OCI-LY7 (cell line): ENCODE measurements at regions not wholly inside any gene's neighbourhood (a gene's known extent, or its start where the extent isn't known, plus 50 kb on each side); places are given as distances from the start of the nearest gene placed in this dataset.
"Not testable (repeated sequence)": the region's sequence is repeated elsewhere in the genome, so short reads cannot be mapped to it uniquely, and the experiment has no call there.

Experiments used
- BruUV-seq: library from RNA; stranded (reverse); fragments of 400-500 nt; replicated peaks from 2 replicates; lab custom pipeline; 2021; lab: Mats Ljungman, UMichigan
- CTCF ChIA-PET: fragments of 300-600 bp; sonication (Branson Sonifier 250); formaldehyde crosslinking; loops from one replicate; lab custom pipeline; 2022; ENCODE audit warnings: antibody characterized with exemption; ENCODE audit not compliant: unreplicated experiment; lab: Charles Lee
- POLR2A ChIA-PET: fragments of 300-600 bp; sonication (Branson Sonifier 250); formaldehyde crosslinking; loops from one replicate; lab custom pipeline; 2022; ENCODE audit warnings: antibody characterized with exemption; lab: Charles Lee
- DNase-seq: peaks from one replicate; pipeline ENCODE4 v3.0.0-alpha.2; 2015; ENCODE audit warnings: low spot score
- H2AFZ ChIP-seq: fragments of 200-600 bp; sonication (generic), shearing (Covaris generic); 2 replicates; pipeline ENCODE4 v1.6.1; 2014; ENCODE audit warnings: mild to moderate bottlenecking, antibody characterized with exemption, low read length, moderate library complexity
- H3K27ac ChIP-seq: fragments of 200-600 bp; sonication (generic); 2 replicates; pipeline ENCODE4 v1.5.1; 2014; ENCODE audit warnings: mixed run types, low read depth, mild to moderate bottlenecking, moderate library complexity, low read length, inconsistent platforms; ENCODE audit not compliant: poor library complexity, severe bottlenecking
- H3K36me3 ChIP-seq: fragments of 200-600 bp; sonication (generic); 2 replicates; pipeline ENCODE4 v1.6.1; 2014; ENCODE audit warnings: mild to moderate bottlenecking, antibody characterized with exemption, low read length, moderate library complexity, mixed read lengths; ENCODE audit not compliant: insufficient read depth
- H3K4me1 ChIP-seq: fragments of 200-600 bp; sonication (generic); 2 replicates; pipeline ENCODE4 v1.5.1; 2014; ENCODE audit warnings: mild to moderate bottlenecking, low read length; ENCODE audit not compliant: insufficient read depth, poor library complexity, severe bottlenecking
- H3K4me2 ChIP-seq: fragments of 200-600 bp; sonication (generic); 2 replicates; pipeline ENCODE4 v1.6.1; 2014; ENCODE audit warnings: mild to moderate bottlenecking, low read length
- H3K4me3 ChIP-seq: fragments of 200-600 bp; sonication (generic); 2 replicates; pipeline ENCODE4 v1.5.1; 2014; ENCODE audit warnings: mild to moderate bottlenecking, low read depth, low read length; ENCODE audit not compliant: poor library complexity, severe bottlenecking
- H3K79me2 ChIP-seq: fragments of 200-600 bp; sonication (generic); 2 replicates; pipeline ENCODE4 v1.6.1; 2016; ENCODE audit warnings: low read depth, mild to moderate bottlenecking, low read length, moderate library complexity, mixed read lengths; ENCODE audit not compliant: insufficient read depth
- H3K9me2 ChIP-seq: fragments of 200-600 bp; sonication (generic); 2 replicates; pipeline ENCODE4 v1.6.1; 2016; ENCODE audit warnings: mild to moderate bottlenecking, low read length, mixed read lengths; ENCODE audit not compliant: insufficient read depth
- H3K9me3 ChIP-seq: fragments of 200-600 bp; sonication (generic); 2 replicates; pipeline ENCODE4 v1.6.1; 2014; ENCODE audit warnings: mild to moderate bottlenecking, mixed run types, low read length, mixed read lengths
- H4K20me1 ChIP-seq: fragments of 200-600 bp; sonication (generic); 2 replicates; pipeline ENCODE4 v1.6.1; 2014; ENCODE audit warnings: mild to moderate bottlenecking, antibody characterized with exemption, low read length, moderate library complexity, mixed read lengths; ENCODE audit not compliant: insufficient read depth
- EZH2phosphoT487 ChIP-seq: fragments of 200-600 bp; sonication (generic); IDR thresholded peaks from 2 replicates; pipeline ENCODE4 v1.6.1; 2018; ENCODE audit warnings: low read depth, borderline replicate concordance, mild to moderate bottlenecking, mixed run types, antibody characterized with exemption, low read length, moderate library complexity, mixed read lengths
- intact Hi-C: fragments of 100-400 bp; cut with micrococcal nuclease; formaldehyde crosslinking; loops from one replicate; pipeline ENCODE4 v1.10.0; 2022; ENCODE audit not compliant: unreplicated experiment
- TF ChIP-seq, protein P1 (sequence below): fragments of 200-600 bp; sonication (generic); conservative IDR thresholded peaks from 2 replicates; pipeline ENCODE4 v1.5.1; 2014; ENCODE audit warnings: mild to moderate bottlenecking, antibody characterized with exemption, low read length, moderate library complexity, mixed read lengths

- H3K4me3 ChIP-seq = no peak overlapping the region
- no peak overlapping the region for H3K27ac ChIP-seq
- no peak for TF ChIP-seq EZH2phosphoT487
- TF ChIP-seq, protein P1, sequence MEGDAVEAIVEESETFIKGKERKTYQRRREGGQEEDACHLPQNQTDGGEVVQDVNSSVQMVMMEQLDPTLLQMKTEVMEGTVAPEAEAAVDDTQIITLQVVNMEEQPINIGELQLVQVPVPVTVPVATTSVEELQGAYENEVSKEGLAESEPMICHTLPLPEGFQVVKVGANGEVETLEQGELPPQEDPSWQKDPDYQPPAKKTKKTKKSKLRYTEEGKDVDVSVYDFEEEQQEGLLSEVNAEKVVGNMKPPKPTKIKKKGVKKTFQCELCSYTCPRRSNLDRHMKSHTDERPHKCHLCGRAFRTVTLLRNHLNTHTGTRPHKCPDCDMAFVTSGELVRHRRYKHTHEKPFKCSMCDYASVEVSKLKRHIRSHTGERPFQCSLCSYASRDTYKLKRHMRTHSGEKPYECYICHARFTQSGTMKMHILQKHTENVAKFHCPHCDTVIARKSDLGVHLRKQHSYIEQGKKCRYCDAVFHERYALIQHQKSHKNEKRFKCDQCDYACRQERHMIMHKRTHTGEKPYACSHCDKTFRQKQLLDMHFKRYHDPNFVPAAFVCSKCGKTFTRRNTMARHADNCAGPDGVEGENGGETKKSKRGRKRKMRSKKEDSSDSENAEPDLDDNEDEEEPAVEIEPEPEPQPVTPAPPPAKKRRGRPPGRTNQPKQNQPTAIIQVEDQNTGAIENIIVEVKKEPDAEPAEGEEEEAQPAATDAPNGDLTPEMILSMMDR = no peak
Observed at GRCh38 chrX:1134156-1134555, 78.3 kb downstream of the CRLF2 start.

GRCh38 chrX:1126738-1127137, 85.7 kb downstream of the CRLF2 start:
- Histone ChIP-seq H3K36me3 (no peaks in the 10 kb centered on the region), H2AFZ (no peak overlapping the region), H3K79me2 (no peaks in the 10 kb centered on the region)

More at GRCh38 chrX:1134156-1134555, 78.3 kb downstream of the CRLF2 start:
- H3K9me2 ChIP-seq = no peaks in the 10 kb centered on the region
- POLR2A ChIA-PET = no interaction called here
- BruUV-seq = no TSS peak
- no peaks in the 10 kb centered on the region for H4K20me1 ChIP-seq
- no peak for DNase-seq
- H3K79me2 ChIP-seq = no peaks in the 10 kb centered on the region
- intact Hi-C loops = no loop called here
- CTCF ChIA-PET = no interaction called here
- no peaks in the 10 kb centered on the region for H3K4me1 ChIP-seq
- no peak overlapping the region for H3K4me2 ChIP-seq
- no peak overlapping the region for H2AFZ ChIP-seq
- H3K9me3 ChIP-seq = no peaks in the 10 kb centered on the region
- no peaks in the 10 kb centered on the region for H3K36me3 ChIP-seq

GRCh38 chrX:1124531-1124930, 87.9 kb downstream of the CRLF2 start:
- Histone ChIP-seq H4K20me1 (no peaks in the 10 kb centered on the region), H3K79me2 (no peaks in the 10 kb centered on the region), H3K4me1 (no peaks in the 10 kb centered on the region), H2AFZ (no peak overlapping the region), H3K4me2 (no peak overlapping the region), H3K9me2 (no peaks in the 10 kb centered on the region), H3K9me3 (no peaks in the 10 kb centered on the region), H3K27ac (no peak overlapping the region), H3K4me3 (no peak overlapping the region), H3K36me3 (no peaks in the 10 kb centered on the region)
- TF ChIP-seq EZH2phosphoT487 = no peak
- TF ChIP-seq, protein P1 = no peak
- CTCF ChIA-PET = no interaction called here
- POLR2A ChIA-PET = no interaction called here
- no TSS peak for BruUV-seq
- intact Hi-C loops = no loop called here
- DNase-seq = no peak

More at GRCh38 chrX:1126738-1127137, 85.7 kb downstream of the CRLF2 start:
- Histone ChIP-seq H3K9me3 (no peaks in the 10 kb centered on the region), H4K20me1 (no peaks in the 10 kb centered on the region), H3K4me3 (no peak overlapping the region), H3K9me2 (no peaks in the 10 kb centered on the region), H3K27ac (no peak overlapping the region), H3K4me2 (no peak overlapping the region), H3K4me1 (no peaks in the 10 kb centered on the region)
- TF ChIP-seq EZH2phosphoT487 = no peak
- TF ChIP-seq, protein P1 = no peak
- ChIA-PET CTCF (no interaction called here), POLR2A (no interaction called here)
- DNase-seq = no peak
- BruUV-seq = no TSS peak
- intact Hi-C loops = no loop called here

- H3K9me3 ChIP-seq, H3K9me2 ChIP-seq, CTCF ChIA-PET, BruUV-seq, H3K79me2 ChIP-seq, H3K4me3 ChIP-seq, H4K20me1 ChIP-seq, H3K4me1 ChIP-seq, H3K4me2 ChIP-seq, DNase-seq, H3K27ac ChIP-seq, POLR2A ChIA-PET, intact Hi-C loops, H2AFZ ChIP-seq, H3K36me3 ChIP-seq: not testable (repeated sequence)
Observed at GRCh38 chrX:1122851-1123250, 89.6 kb downstream of the CRLF2 start.
